ENCODE measurements at regions not wholly inside any gene's neighbourhood (a gene's known extent, or its start where the extent isn't known, plus 50 kb on each side); places are given as distances from the start of the nearest gene placed in this dataset.

DNA sequence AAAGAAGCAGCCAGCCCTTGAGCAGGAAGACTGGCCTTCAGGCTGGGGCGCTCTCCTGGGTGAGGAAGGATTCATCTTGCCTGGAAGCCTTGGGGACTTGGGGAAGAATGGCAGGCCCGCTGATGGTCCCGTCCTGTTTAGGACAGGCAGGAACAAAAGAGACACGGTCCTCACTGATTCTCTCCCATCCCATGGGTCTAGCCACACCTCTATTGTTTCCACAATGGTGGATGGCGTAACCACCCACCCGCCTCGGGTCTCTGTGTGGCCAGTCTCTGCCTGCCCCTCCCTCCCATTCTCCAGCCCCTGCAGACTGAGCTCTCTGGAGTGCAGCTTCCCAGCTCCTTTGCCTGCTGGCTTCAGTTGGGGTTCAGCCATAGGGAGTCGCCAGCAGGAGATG lies 284.3 kb downstream of the UACA start:
- Mint-ChIP-seq H3K4me3 (ENCODE audit: unreplicated experiment) (no peak overlapping the region), H3K9me3 (ENCODE audit: unreplicated experiment) (no peaks in the 10 kb centered on the region), H3K27me3 (ENCODE audit: unreplicated experiment) (peaks cover 9% of the 10 kb centered on the region), H3K27ac (ENCODE audit: unreplicated experiment) (no peak overlapping the region), H3K36me3 (ENCODE audit: unreplicated experiment) (no peaks in the 10 kb centered on the region), H3K4me1 (ENCODE audit: low read depth, unreplicated experiment) (peaks cover 5% of the 10 kb centered on the region)
- TF ChIP-seq, protein P1, sequence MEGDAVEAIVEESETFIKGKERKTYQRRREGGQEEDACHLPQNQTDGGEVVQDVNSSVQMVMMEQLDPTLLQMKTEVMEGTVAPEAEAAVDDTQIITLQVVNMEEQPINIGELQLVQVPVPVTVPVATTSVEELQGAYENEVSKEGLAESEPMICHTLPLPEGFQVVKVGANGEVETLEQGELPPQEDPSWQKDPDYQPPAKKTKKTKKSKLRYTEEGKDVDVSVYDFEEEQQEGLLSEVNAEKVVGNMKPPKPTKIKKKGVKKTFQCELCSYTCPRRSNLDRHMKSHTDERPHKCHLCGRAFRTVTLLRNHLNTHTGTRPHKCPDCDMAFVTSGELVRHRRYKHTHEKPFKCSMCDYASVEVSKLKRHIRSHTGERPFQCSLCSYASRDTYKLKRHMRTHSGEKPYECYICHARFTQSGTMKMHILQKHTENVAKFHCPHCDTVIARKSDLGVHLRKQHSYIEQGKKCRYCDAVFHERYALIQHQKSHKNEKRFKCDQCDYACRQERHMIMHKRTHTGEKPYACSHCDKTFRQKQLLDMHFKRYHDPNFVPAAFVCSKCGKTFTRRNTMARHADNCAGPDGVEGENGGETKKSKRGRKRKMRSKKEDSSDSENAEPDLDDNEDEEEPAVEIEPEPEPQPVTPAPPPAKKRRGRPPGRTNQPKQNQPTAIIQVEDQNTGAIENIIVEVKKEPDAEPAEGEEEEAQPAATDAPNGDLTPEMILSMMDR (IDR thresholded peaks at IDR 0.05; ENCODE audit: partially characterized antibody, unreplicated experiment) = no peak
- DNase-seq = no peak

DNA sequence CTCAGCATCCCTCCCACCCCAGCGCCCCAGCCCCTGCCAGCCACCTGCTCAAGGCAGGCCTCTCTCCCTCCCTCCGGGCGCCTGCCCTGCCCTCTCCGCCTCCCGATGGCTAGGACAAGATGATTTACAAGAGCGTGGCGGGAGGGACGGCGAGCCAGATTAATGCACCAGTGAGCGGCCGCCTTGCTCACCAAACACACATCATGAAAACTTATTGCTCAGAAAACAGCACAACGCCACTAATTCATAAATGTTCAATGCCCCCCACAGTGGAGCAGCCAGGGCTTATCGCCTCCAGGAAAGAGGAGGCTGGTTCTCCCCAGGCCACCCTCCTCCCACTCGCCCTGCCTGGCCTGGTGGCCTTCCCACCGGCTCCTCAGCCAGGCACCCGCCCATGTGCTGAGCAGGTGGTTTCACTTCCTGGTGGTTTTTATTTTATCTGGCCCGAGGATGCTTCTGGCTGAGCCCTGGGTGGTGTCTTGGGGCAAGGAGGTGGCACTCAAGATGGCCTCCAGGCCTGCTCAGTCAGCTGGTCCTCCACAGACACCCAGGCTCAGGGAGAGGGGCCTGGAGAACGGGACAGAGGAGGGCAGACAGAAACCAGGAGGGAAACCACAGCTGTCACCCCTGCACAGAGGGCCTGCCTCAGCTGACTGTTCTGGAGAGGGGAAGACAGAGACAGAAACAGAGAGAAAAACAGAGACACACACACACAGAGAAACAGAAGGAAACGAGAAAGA lies 284.9 kb downstream of the UACA start:
- TF ChIP-seq, protein P1 (IDR thresholded peaks at IDR 0.05; ENCODE audit: partially characterized antibody, unreplicated experiment) = no peak
- Mint-ChIP-seq H3K4me1 (ENCODE audit: low read depth, unreplicated experiment) (peaks cover under 1% of the 10 kb centered on the region), H3K27me3 (ENCODE audit: unreplicated experiment) (peaks cover 9% of the 10 kb centered on the region), H3K27ac (ENCODE audit: unreplicated experiment) (no peak overlapping the region), H3K9me3 (ENCODE audit: unreplicated experiment) (no peaks in the 10 kb centered on the region), H3K4me3 (ENCODE audit: unreplicated experiment) (no peak overlapping the region), H3K36me3 (ENCODE audit: unreplicated experiment) (no peaks in the 10 kb centered on the region)
- DNase-seq = no peak

DNA sequence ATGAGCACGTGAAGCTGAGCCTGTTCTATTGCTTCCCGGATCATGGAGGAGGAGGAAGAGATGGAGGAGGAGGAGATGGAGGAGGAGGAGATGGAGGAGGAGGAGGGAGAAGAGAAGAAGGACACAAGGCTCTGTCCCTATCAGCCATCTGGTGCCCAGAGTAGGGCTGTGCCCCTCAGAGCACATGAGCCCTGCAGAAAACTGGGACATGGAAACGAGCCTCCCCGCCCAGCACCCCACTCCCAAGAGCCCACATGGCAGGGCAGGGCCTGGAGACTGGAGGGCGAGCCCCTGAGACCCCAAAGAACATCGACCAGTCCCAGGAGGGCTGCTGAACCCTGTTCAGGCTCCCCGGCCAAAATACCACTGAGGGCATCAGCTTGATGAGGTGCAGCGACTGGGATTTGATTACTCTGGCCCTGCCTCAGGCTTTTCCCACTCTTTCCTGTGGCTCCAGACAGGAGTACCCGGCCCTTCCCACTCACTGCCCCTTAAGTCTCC lies 285.6 kb downstream of the UACA start:
- DNase-seq = no peak
- H3K36me3 Mint-ChIP-seq (ENCODE audit: unreplicated experiment) = no peaks in the 10 kb centered on the region
- H3K4me1 Mint-ChIP-seq (ENCODE audit: low read depth, unreplicated experiment) = no peaks in the 10 kb centered on the region
- TF ChIP-seq, protein P1 (IDR thresholded peaks at IDR 0.05; ENCODE audit: partially characterized antibody, unreplicated experiment) = no peak
- no peak overlapping the region for H3K27ac Mint-ChIP-seq (ENCODE audit: unreplicated experiment)
- H3K9me3 Mint-ChIP-seq (ENCODE audit: unreplicated experiment) = no peaks in the 10 kb centered on the region
- H3K4me3 Mint-ChIP-seq (ENCODE audit: unreplicated experiment) = no peak overlapping the region
- peaks cover 9% of the 10 kb centered on the region for H3K27me3 Mint-ChIP-seq (ENCODE audit: unreplicated experiment)

DNA sequence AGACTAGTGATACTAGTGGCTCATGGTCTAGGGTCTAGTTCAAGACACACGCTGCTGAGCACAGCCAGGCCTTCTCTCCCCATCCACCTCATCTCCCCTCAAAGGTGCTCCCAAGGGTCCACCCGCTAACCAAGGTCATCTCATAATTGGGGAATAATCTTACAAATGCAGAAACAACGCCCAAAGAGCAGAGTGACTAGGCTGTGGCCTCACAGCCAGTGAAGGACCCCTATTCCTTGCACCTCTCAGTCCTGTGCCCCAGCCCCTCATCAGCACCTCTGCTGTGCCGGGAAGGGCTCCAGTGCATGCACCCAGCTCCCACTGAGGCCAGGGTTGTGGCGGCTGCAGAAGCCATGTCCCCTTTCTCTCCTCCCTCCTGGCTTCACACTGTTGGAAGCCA lies 286.9 kb downstream of the UACA start:
- TF ChIP-seq, protein P1 (IDR thresholded peaks at IDR 0.05; ENCODE audit: partially characterized antibody, unreplicated experiment) = no peak
- Mint-ChIP-seq H3K27ac (ENCODE audit: unreplicated experiment) (no peak overlapping the region), H3K36me3 (ENCODE audit: unreplicated experiment) (no peaks in the 10 kb centered on the region), H3K4me3 (ENCODE audit: unreplicated experiment) (no peak overlapping the region), H3K4me1 (ENCODE audit: low read depth, unreplicated experiment) (no peaks in the 10 kb centered on the region), H3K27me3 (ENCODE audit: unreplicated experiment) (peaks cover 3% of the 10 kb centered on the region), H3K9me3 (ENCODE audit: unreplicated experiment) (no peaks in the 10 kb centered on the region)
- DNase-seq = no peak

DNA sequence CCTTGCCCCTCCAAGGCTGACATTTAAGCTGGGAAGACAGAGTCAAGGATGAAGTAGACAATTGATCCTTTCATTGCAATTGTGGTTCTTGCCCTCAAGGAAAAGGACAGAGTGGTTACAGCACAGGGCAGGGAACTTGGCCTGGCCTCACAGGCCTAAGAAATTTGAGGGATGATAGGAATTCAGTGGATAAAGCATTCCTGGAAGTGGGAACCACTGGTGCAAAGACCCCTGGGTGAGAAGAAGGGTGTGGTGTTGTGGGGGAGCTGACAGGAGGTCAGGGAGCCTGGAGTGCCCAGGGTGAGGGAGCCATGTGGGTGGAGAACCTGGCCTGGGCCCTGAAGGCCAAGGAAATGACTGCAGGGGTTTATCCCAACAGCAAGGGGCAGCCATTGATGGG lies 287.4 kb downstream of the UACA start:
- peaks cover 5% of the 10 kb centered on the region for H3K27me3 Mint-ChIP-seq (ENCODE audit: unreplicated experiment)
- H3K4me1 Mint-ChIP-seq (ENCODE audit: low read depth, unreplicated experiment) = no peaks in the 10 kb centered on the region
- no peaks in the 10 kb centered on the region for H3K36me3 Mint-ChIP-seq (ENCODE audit: unreplicated experiment)
- no peak overlapping the region for H3K27ac Mint-ChIP-seq (ENCODE audit: unreplicated experiment)
- TF ChIP-seq, protein P1 (IDR thresholded peaks at IDR 0.05; ENCODE audit: partially characterized antibody, unreplicated experiment) = no peak
- no peaks in the 10 kb centered on the region for H3K9me3 Mint-ChIP-seq (ENCODE audit: unreplicated experiment)
- H3K4me3 Mint-ChIP-seq (ENCODE audit: unreplicated experiment) = no peak overlapping the region
- no peak for DNase-seq
